Activated CD8-positive, alpha-beta memory T cell treated with anti-CD3 and anti-CD28 coated beads, Interleukin-2, amount 50 U/mL, for 4 hours (primary cell): ENCODE measurements at regions not wholly inside any gene's neighbourhood (a gene's known extent, or its start where the extent isn't known, plus 50 kb on each side); places are given as distances from the start of the nearest gene placed in this dataset.

ENCODE experiments used
- DNase-seq: peaks from one replicate; pipeline ENCODE4 v3.0.0-alpha.2; 2020

DNA sequence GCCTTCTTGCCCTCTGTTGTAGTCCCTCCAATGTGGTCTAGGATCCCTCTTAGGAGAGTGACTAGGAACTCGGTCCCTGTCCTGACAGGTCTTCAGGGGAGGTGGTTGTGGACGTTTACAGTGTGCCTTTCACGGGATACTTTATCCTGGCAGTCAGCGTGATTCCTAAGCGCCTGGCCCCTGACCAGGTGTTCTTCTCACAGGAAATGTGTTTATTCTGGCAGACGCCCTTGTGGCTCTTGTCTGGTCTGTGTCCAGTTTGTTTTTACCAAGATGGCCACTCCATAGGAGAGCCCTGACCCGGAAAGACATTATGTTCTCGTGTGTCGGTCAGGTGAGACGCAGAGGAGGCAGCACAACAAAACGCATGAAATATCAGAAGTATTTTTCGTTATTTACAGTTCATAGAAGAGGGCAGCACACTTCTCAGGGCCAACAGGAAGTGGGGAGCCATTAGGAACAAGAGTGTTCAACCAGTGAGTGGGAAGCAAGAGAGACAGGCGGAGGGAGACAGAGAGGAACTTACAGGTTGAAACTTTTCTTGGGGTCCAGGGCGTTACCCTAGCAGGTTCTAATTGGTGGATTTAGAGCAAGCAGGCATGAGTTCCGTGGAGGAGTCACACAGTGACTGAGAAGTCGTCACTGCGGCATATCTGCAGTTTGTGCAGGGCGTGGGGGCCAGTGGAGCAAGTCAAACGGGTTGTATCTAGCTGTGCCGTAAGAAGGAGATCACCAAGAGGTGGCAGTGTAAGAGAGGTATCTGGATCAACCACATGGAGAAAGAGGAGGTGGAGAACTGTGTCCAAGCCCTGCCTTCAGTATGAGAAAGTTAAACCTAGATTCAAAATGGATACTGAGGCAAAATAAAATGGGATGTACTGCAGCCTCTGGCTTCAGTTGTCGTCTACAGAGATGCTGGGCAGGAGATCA lies 412.9 kb downstream of the ZSWIM6 start:
- DNase-seq, result no peak

DNA sequence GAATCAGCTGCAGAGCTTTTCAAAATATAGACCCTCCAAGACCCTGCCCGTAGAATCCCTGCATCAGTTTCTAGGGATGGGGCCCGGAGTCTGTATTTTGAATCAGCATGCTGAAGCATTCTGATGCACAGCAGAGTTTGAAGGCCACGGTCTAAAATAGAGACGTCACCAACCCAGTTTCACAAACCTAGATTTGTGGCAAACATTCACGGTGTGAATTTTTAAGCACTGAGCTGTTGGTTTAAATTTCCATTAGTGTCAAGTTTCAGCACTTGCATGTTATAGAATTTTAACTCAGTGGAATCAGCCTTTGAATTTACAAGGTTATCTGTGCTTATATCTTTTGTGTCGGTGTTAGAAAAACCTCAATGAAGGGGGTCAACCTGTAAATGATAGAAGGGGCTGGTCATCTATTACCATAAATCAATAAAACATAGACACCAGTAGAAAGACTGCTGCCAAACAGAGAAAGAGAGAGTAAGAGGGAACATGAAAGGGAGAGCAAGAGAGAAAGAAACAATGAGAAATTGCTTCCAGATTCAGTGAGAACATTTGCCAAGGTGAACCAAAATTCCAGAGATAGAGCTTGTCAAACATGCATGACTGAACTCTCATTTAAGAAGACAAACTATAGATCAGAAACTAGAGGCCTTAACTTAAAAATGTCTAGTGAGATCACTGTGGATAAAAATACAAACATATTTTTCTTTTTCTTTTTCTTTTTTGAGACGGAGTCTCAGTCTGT lies 414.9 kb downstream of the ZSWIM6 start:
- no peak for DNase-seq

DNA sequence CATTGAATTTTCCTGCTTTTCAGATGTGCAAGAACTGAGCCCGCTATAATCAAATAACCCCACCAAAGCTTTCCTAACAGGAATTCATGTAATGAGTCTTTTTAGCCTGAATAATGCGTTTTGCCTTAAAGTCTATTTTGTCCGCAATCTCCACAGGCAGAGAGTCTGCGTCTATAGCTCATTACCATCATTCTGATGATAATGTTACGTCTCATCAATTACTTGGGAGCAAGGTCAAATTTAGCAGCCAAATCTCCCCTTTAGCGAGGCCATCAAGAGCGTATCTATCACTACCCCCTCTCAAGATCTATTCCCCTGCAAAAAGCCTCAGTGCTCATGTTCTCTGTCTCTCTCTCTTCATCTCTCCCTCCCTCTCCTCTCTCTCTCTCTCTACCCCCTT lies 416.1 kb downstream of the ZSWIM6 start:
- DNase-seq, result no peak

DNA sequence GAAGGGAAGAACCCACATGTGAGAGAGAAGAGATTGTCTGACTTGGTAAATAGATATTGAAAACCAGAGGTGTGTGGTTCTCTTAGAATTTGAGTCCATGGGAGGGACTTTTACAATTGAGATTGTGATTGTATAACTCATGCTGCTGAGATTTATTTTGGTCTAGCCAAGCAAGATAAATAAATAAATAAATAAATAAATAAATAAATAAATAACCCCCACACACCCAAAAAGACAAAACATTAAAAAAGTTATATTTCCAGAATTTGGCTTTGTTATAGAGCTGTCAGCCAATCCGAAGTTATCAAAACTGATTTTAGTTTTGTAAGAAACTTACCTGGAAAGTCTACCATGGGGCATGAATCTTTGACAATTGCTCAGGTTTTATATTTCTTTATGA lies 416.6 kb downstream of the ZSWIM6 start:
- no peak for DNase-seq

DNA sequence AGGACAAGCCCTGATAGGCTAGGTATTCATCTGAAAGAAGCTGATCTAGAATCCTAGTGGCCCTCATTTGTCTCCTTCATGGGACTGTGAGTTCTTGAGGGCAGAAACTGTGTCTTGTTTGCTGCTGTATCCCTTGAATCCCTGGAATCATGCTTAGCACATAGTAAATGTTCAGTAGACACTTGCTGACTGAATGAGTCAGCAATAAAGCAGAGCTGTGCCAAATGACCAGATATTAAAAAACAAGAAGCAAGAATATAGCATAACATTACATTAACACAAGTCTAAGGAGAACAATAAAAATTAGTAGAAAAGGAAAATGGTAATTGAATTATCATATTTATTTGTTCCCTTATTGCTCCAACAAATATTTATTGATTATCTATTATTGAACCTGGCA lies 420.5 kb downstream of the ZSWIM6 start:
- no peak for DNase-seq

DNA sequence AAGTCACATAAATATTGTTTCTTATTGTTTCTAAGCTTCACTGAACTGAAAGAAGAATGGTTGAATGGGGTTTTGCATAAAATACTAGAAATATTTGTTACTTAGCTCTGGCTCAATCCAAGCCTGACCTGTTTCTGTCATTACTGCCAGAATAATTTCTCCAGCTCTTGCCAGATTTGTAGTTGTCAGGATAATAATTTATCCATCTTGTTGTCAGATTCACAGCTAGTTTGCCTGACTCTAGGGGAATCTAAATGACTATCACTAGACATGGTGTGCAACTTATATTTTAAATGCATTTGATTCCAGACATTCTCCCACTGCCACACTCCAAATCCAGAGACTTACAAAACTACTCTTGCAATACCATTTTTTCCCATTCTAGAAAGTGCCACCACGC lies 422.7 kb downstream of the ZSWIM6 start:
- no peak for DNase-seq

DNA sequence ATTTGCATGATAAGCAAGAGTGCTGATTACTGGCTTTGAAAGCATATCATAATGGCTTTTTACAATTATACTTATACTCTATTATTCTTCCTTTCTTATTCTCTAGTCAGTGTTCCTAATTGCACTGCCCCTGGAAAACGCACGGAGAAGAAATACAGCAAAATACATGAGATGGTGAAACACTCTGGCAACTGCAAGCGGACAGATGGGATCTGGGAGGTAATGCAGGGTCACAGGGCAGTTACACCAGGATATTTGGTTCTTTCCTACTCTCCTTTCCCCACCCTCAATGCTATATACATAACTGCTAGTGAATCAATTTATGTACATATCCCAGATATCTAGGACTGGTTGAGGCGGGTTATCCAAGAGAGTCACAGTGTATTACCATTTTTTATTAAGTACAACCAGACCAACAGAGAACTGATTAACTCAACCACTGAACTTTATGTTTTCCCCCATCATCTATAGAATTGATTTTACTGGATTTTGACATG lies 423.7 kb downstream of the ZSWIM6 start:
- DNase-seq, result no peak

DNA sequence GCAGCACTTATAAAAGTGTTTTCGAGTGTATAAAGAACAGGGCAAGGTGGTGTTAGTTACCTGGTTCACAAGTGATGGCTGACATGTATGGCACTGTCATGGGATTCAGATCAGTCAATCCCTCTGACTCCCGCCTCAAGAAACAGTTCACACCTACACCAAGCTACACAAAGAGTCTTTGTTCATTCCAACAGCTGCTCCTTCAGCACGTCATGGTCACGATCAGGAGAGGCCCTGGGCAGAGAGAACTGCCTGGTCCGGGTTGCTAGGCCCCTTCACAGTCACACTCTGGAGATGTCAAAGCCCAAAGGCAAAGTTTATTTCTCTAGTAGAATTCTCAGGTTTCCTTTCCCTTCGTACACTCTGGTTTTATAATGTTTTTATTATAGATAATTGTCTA lies 426.7 kb downstream of the ZSWIM6 start:
- DNase-seq, result no peak

DNA sequence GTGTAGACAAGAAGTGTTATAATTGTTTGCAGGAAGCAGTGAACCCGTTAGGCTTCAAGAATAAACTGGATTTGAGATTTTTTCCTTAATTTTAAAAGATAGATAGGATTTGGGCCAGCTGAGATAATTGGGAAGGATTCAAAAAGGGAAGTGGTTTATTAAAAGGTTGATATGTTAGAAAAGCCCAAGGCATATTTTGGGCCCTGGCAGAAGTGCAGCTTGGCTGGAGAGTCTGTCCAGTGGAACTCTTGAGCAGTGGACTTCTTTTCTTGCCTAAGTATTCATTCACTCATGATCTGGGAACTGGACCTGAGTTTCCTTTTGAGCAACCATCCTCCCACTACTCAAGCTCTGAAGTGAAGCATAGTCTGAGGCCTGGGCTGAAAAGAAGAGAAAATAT lies 433.4 kb downstream of the ZSWIM6 start:
- DNase-seq, result no peak

DNA sequence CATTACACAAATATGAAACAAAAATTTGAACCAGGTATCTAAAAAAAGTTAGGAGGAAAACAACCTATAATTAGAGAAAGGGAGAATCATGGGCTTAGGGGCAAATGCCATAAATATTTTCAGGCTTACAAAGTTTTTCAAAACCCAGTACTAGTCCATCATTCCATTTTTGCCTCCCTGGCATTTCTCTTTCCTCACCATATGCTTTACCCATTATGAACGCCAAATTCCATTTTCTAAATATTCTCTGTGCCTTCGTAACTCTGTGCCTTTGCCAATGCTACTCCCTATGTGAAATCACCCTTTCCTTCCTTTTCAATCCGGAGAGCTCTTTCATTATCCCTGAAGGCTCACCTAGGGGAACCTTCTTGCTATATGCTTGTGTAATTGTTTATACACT lies 434.1 kb downstream of the ZSWIM6 start:
- DNase-seq, result no peak

DNA sequence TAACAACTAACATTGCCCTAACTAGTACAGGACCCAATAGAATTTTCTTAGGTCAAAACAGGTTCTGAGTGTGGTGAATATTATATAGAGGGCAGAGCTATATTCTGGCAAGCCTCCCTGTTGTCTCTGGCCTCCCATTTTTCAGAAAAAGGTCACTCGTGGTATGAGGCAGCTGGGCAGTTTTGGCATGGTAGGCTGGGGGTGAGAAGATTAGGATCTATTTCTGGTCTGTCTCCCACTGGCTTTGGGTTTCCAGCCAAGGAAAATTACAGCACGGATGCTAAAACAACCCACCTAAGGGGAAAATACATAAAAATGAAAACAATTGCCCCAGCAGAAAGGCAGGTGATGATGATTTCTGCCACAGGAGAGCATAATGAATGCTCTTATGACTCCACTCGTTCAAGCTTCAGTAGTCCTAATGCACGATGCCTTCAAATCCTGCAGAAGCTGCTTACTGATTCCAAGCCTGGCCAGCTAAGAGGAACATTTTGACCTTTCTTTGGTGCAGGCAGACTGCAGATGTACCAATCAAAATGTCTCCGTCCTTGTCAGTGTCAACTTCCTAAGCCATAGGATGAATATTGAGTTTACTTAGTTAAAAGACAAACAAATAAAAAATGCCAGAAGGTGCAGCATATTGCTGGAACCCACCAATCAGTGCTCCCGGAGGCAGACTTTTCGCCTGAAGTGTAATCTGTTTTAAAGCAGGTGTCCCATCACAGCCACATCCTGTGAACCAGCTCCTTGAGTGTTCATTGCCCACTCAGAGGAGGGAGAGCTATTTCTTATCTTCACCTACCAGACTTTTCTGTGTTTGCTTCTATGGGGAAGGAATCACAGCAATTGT lies 435.4 kb downstream of the ZSWIM6 start:
- DNase-seq, result no peak

DNA sequence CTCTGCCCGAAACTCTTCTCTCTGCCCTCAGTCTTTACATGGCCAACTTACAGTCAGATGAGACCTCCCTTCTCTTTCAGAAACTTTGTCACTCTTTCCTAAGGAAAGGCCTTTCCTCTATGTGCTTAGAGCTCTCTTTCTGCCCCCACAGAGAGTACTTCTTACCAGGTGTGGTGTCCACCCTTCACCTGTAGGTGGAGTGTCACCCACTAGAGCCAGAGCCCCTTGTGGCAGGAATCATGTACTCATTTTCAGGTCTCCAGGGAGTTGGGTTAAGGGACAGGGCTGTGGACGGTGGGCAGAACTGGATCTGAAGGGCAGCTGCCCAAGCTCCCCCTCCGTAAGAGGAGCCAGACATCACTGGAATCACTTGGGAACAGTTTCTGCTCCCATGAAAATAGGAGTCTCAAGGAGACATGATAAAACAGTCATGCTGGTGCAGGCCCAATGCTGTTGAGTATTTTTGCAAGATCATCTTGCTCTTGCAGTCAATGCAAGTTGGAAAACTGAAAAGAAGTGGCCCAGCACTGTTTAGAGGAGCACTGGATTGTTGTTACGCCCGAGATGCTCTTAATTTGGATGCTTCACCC lies 436.7 kb downstream of the ZSWIM6 start:
- DNase-seq, result no peak

DNA sequence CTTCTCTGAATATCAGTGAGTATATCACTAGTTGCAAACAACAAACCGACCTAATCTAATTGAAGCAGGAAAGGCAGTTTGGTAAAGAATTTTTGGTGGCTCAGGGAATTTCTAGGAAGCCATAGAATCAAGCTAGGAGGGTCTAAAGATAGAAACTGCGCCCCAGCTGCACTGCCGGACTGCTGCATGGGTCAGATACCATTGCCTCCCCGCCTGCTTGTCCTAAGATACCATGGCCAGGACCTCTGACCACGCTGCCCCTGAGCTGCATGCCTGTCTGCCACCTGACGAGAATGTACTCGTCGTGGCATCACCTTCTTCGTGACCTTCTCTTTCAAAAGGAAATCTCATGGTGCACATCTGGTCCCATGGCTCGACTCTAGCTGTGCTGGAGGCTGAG lies 439.0 kb downstream of the ZSWIM6 start:
- DNase-seq, result no peak

DNA sequence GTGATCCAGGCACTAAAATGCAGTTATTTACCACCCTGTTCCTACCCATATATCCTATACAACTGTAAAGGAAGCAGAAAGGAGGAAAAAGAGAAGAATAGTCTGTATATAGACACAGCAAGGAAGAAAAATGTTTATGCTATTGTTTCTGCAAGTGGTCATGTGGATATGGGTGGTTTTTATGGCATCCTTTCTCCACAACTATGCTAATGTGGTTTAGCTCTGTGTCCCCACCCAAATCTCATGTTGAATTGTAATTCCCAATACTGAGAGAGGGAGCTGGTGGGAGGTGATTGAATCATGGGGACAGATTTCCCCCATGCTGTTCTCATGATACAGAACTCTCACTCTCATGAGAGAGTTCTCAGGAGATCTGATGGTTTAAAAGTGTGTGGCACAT lies 439.8 kb downstream of the ZSWIM6 start:
- no peak for DNase-seq

DNA sequence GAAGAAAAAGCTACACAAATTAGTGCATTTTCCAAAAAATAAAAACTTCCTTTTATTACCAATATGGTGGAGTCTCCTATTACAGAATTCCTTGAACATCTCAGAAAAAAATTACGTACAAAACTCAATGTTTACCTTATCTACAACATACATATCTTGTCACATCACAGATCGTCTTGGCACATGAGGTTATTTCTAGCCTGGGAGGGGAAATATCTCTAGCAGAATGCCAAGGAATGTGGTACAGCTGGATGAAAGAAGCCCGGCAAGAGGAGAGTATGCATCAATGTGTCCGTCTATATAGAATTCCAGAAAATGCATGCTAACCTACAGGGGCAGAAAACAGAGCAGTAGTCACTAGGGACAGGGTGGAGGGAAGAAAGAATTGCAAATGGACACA lies 443.8 kb downstream of the ZSWIM6 start:
- DNase-seq, result no peak

DNA sequence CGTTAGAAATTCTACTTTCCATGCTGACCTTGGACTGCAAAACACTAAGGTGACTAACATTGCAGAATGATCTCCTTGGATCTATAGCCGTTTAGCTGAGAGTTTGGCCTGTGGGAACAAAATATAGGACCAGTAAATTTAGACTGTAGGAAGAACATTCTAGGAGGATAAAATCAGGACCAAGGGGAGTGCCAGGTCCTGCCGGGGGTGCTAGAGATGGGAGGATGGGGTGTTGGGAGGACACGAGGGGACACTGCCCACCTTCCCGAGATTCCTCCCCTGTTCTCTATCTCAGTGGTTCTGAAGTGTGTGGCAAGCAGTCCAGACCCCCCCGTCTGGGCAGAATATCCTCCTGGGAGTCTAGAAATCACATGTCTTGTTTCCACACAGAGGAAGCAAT lies 445.2 kb downstream of the ZSWIM6 start:
- no peak for DNase-seq

DNA sequence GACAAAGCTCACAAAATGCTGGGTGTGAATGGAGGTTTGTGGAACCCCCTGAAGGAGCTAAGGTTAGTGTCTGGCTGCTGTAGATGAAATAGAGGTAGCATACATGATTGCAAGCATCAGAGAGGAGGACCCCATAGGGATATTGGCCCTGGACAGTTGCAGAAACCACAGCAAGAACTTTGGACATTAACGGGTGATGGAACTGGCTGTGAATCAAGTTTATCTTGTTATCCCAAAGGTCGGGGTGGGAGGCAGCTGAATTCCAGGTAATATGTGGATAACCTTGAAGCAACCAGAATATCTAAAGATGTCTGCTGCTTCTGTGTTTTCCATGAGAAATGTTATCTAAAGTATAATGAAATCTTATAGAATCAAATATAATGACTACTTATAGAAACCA lies 447.7 kb downstream of the ZSWIM6 start:
- DNase-seq, result no peak

DNA sequence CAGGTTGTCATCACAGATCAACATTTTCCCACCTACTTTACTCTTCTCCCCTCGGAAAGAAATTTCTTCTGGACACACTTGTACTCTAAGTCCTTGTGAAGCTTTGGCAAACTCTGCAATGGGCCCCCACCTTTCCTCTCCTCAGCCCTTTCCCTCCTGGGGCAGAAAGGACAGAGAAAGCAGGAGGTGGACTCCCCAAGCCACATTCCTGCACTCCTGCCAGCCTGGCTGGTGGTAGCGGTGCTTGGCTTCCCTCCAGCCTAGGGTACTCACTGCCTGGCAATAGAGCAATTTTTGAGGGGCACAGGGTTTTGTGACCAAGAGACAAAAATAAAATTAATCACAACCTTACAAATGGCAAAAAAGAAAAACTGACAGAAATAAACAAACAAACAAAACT lies 451.4 kb downstream of the ZSWIM6 start:
- no peak for DNase-seq

DNA sequence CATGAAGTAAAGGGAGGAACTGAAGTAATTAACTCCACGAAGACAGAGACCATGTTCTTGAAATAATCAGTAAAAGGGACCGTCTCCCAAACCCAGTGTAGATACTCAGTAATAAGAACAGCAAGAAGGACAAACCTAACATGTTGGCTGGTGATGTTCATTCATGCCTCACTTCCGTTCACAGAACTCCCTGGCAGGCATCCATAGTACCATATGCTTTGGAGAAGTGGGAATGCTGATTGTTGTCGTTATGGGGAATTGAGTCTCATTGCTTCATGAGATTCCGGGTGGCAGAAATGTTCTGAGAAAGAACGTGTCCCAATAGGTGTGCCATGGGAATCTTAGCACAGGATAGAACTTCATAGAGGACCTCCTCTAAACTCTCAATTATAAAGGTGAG lies 452.3 kb downstream of the ZSWIM6 start:
- DNase-seq, result no peak

DNA sequence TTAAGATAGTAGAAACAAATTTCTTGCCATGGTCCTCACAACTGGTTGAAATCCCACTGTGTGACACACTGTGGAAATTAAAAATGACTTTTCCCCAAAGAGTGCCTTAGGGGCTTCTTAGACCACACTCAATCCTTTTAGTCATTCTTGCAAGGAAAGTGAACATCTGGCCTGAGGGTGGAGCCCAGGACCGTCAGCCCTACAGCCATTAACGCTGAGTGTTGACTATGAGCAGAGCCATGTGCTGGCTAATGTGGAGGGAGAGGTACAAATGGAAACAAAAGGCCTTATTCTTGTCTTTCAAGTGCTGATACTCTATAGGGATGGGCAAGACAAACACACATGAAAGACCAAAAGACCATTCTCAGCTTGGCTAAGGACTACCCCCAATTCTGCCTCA lies 456.5 kb downstream of the ZSWIM6 start:
- DNase-seq, result no peak

DNA sequence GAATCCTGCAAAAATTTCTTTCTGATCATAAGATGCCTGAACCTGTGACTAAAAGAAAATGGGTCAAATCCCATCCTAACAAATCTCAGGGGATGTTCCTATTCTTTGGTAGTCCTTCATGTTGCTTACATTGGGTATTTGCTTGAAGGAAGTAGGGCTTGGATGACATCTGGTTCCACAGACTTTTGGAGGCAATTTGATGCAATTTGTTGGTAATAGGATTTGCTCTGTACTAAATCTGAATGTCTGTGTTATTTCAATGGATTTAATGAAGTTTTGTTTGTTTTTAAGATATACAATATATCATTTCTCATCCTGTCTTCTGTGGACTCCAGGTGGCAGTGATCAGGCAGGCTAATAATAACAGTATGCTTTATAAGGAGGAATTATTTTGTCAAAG lies 457.9 kb downstream of the ZSWIM6 start:
- no peak for DNase-seq

DNA sequence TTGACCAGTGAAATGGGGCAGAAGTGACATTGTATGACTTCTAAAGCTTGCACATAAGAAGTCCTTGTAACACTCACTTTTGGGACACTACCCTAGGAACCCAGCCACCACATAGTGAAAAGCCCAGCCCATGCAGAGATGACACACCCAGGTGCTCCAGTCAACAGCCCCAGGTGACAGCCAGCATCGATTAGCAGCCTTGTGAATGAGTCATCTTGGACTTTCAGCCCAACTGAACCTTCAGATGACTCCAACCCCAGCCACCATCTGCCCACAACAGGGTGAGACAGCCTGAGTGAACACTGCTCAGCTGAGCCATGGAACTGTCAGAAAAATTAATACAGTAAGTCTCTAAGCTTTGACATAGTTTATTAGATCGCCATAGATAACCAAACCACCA lies 458.6 kb downstream of the ZSWIM6 start:
- no peak for DNase-seq

DNA sequence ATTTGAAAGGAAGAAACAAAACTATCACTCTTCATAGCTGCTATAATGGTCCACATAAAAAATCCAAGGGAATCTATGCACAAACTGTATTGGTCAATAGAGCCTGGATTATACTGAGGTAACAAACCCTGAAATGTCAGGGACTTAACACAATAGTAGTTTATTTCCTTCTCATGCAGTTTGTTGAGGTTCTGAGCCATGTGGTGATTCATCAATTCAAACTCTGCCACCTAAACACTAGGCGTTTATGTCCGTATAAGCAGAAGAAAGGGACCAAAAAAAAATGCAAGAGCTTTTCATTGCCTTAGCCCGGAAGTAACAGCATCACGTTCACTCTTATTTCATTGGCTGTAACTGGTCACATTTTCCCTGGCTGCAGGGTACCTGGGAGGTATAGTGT lies 464.7 kb downstream of the ZSWIM6 start:
- DNase-seq, result no peak
